Mucosa of descending colon (tissue), 3 donors: ENCODE measurements at regions not wholly inside any gene's neighbourhood (a gene's known extent, or its start where the extent isn't known, plus 50 kb on each side); places are given as distances from the start of the nearest gene placed in this dataset.

Experiments
- ATAC-seq: fragments of 200-7000 bp; cut with Tn5 transposase; one replicate; pipeline ENCODE4 v1.9.1; 2020; ENCODE audit warnings: mild to moderate bottlenecking, moderate library complexity
- DNase-seq, 3 donors: peaks; one replicate each; pipeline ENCODE4 v3.0.0-alpha.2; 2020
- H3K36me3 ChIP-seq: fragments of 200-600 bp; one replicate; pipeline ENCODE4 v1.8.0; 2021; ENCODE audit warnings: low read depth, mild to moderate bottlenecking
- H3K4me1 ChIP-seq: fragments of 200-600 bp; one replicate; pipeline ENCODE4 v1.8.0; 2021; ENCODE audit warnings: low read depth, mild to moderate bottlenecking
- H3K4me3 ChIP-seq: fragments of 200-600 bp; one replicate; pipeline ENCODE4 v1.8.0; 2021; ENCODE audit warnings: mild to moderate bottlenecking
- H3K9me3 ChIP-seq: fragments of 200-600 bp; one replicate; pipeline ENCODE4 v1.8.0; 2021; ENCODE audit warnings: mild to moderate bottlenecking
- CTCF ChIP-seq: fragments of 200-600 bp; IDR thresholded peaks from one replicate; pipeline ENCODE4 v1.8.0; 2022; ENCODE audit warnings: antibody characterized with exemption, mild to moderate bottlenecking
- intact Hi-C, 2 donors: fragments of 100-400 bp; cut with DNase I in 1 of 2; cut with micrococcal nuclease in 1 of 2; formaldehyde crosslinking; loops; one replicate each; pipeline versions ENCODE4 v1.11.0 to v1.11.1; 2022; cut with DNase I, micrococcal nuclease
- donor health status: DM: no; HTN: no; CAD: no; lungs with moderate emphysema.
- donor health status: DM: no; HTN: no; CAD: no.
- donor health status: DM: no; HTN: yes; CAD: no.

GRCh38 chr1:243926803-243927245, 76.8 kb upstream of the AKT3 start:
- ATAC-seq = no peak
- intact Hi-C loops = no loop called here
- no peaks in the 10 kb centered on the region for H3K36me3 ChIP-seq
- TF ChIP-seq CTCF = no peak
- H3K4me3 ChIP-seq = no peak overlapping the region
- no peaks in the 10 kb centered on the region for H3K9me3 ChIP-seq
- H3K4me1 ChIP-seq = no peaks in the 10 kb centered on the region
- no peak for DNase-seq

- Histone ChIP-seq H3K9me3 (no peaks in the 10 kb centered on the region), H3K36me3 (no peaks in the 10 kb centered on the region), H3K4me1 (no peaks in the 10 kb centered on the region), H3K4me3 (no peak overlapping the region)
- DNase-seq (no peak), ATAC-seq (no peak)
- no peak for TF ChIP-seq CTCF
- intact Hi-C loops = no loop called here
Measured at GRCh38 chr1:243926299-243926698, 76.3 kb upstream of the AKT3 start.

- Histone ChIP-seq H3K4me1 (no peaks in the 10 kb centered on the region), H3K9me3 (no peaks in the 10 kb centered on the region), H3K36me3 (no peaks in the 10 kb centered on the region), H3K4me3 (no peak overlapping the region)
- DNase-seq (no peak), ATAC-seq (no peak)
- intact Hi-C loops = no loop called here
- no peak for TF ChIP-seq CTCF
Measured at GRCh38 chr1:243924588-243925349, 74.7 kb upstream of the AKT3 start.

- Histone ChIP-seq H3K4me1 (no peaks in the 10 kb centered on the region), H3K4me3 (no peak overlapping the region), H3K9me3 (no peaks in the 10 kb centered on the region), H3K36me3 (no peaks in the 10 kb centered on the region)
- intact Hi-C loops = no loop called here
- DNase-seq = no peak
- no peak for TF ChIP-seq CTCF
- ATAC-seq = no peak
Measured at GRCh38 chr1:243924188-243924587, 74.1 kb upstream of the AKT3 start.

GRCh38 chr1:243923292-243924171, 73.5 kb upstream of the AKT3 start:
- TF ChIP-seq CTCF = no peak
- Histone ChIP-seq H3K36me3 (no peaks in the 10 kb centered on the region), H3K9me3 (no peaks in the 10 kb centered on the region), H3K4me1 (no peaks in the 10 kb centered on the region), H3K4me3 (no peak overlapping the region)
- intact Hi-C loops = no loop called here
- ATAC-seq = no peak
- DNase-seq = no peak
